Trophoblast cell (in vitro differentiated cells and primary cell): ENCODE measurements at regions not wholly inside any gene's neighbourhood (a gene's known extent, or its start where the extent isn't known, plus 50 kb on each side); places are given as distances from the start of the nearest gene placed in this dataset.
A peak's percentile ranks its signal among the peaks of the same experiment; 100 is the strongest.

Source experiments
- DNase-seq, 2 donors: peaks; one replicate each; pipeline ENCODE4 v3.0.0-alpha.2; 2016
- H2AFZ ChIP-seq: 2 replicates; pipeline ENCODE4 v1.6.1; 2013; ENCODE audit warnings: low read length, moderate library complexity, mild to moderate bottlenecking; ENCODE audit not compliant: insufficient read depth, poor library complexity
- H2AK5ac ChIP-seq: 2 replicates; pipeline ENCODE4 v1.6.1; 2013; ENCODE audit warnings: mild to moderate bottlenecking, low read length
- H2BK120ac ChIP-seq: 2 replicates; pipeline ENCODE4 v1.6.1; 2013; ENCODE audit warnings: low read length, mild to moderate bottlenecking, moderate library complexity; ENCODE audit not compliant: insufficient read depth, poor library complexity
- H2BK12ac ChIP-seq: 2 replicates; pipeline ENCODE4 v1.6.1; 2013; ENCODE audit warnings: mild to moderate bottlenecking, low read length, moderate library complexity
- H2BK5ac ChIP-seq: 2 replicates; pipeline ENCODE4 v1.6.1; 2013; ENCODE audit warnings: low read length, low read depth, moderate library complexity, mild to moderate bottlenecking; ENCODE audit not compliant: poor library complexity
- H3K14ac ChIP-seq: 2 replicates; pipeline ENCODE4 v1.6.1; 2013; ENCODE audit warnings: mild to moderate bottlenecking, low read length
- H3K18ac ChIP-seq: 2 replicates; pipeline ENCODE4 v1.6.1; 2013; ENCODE audit warnings: mild to moderate bottlenecking, low read length
- H3K23ac ChIP-seq: 2 replicates; pipeline ENCODE4 v1.6.1; 2013; ENCODE audit warnings: low read length
- H3K27ac ChIP-seq: 2 replicates; pipeline ENCODE4 v1.5.1; 2013; ENCODE audit warnings: low read depth, mild to moderate bottlenecking, inconsistent platforms, low read length, moderate library complexity
- H3K27me3 ChIP-seq: 2 replicates; pipeline ENCODE4 v1.6.1; 2013; ENCODE audit warnings: inconsistent platforms, mild to moderate bottlenecking, low read length, moderate library complexity; ENCODE audit not compliant: insufficient read depth
- H3K36me3 ChIP-seq, 2 experiments: 1 replicate in 1 of 2; 2 replicates in 1 of 2; pipeline ENCODE4 v1.6.1; 2013; ENCODE audit warnings: low read length in 2 of 2, mild to moderate bottlenecking in 2 of 2, moderate library complexity in 1 of 2; ENCODE audit not compliant: insufficient read depth in 2 of 2, control insufficient read depth in 1 of 2
- H3K4ac ChIP-seq: 2 replicates; pipeline ENCODE4 v1.6.1; 2013; ENCODE audit warnings: low read depth, mild to moderate bottlenecking, low read length, moderate library complexity
- H3K4me1 ChIP-seq, 2 experiments: 1 replicate in 1 of 2; 2 replicates in 1 of 2; pipeline ENCODE4 v1.6.1; 2013; ENCODE audit warnings: low read length in 2 of 2, mild to moderate bottlenecking in 2 of 2, moderate library complexity in 1 of 2; ENCODE audit not compliant: insufficient read depth in 2 of 2, control insufficient read depth in 1 of 2
- H3K4me2 ChIP-seq: 2 replicates; pipeline ENCODE4 v1.6.1; 2013; ENCODE audit warnings: inconsistent platforms, mild to moderate bottlenecking, low read length, moderate library complexity
- H3K4me3 ChIP-seq: 2 replicates; pipeline ENCODE4 v1.5.1; 2013; ENCODE audit warnings: mild to moderate bottlenecking, low read depth, low read length, inconsistent platforms
- H3K79me1 ChIP-seq: one replicate; pipeline ENCODE4 v1.6.1; 2013; ENCODE audit warnings: low read length
- H3K79me2 ChIP-seq: 2 replicates; pipeline ENCODE4 v1.6.1; 2013; ENCODE audit warnings: low read length, mild to moderate bottlenecking; ENCODE audit not compliant: control insufficient read depth, insufficient read depth, poor library complexity
- H3K9ac ChIP-seq: 2 replicates; pipeline ENCODE4 v1.6.1; 2013; ENCODE audit warnings: mild to moderate bottlenecking, low read length
- H3K9me3 ChIP-seq: 2 replicates; pipeline ENCODE4 v1.6.1; 2013; ENCODE audit warnings: low read depth, mild to moderate bottlenecking, control low read depth, inconsistent platforms, low read length; ENCODE audit not compliant: insufficient read depth
- H4K12ac ChIP-seq: 2 replicates; pipeline ENCODE4 v1.6.1; 2013; ENCODE audit warnings: low read depth, mild to moderate bottlenecking, low read length, moderate library complexity
- H4K8ac ChIP-seq: 2 replicates; pipeline ENCODE4 v1.6.1; 2013; ENCODE audit warnings: low read depth, mild to moderate bottlenecking, low read length, moderate library complexity
- H4K91ac ChIP-seq: one replicate; pipeline ENCODE4 v1.6.1; 2013; ENCODE audit warnings: low read depth, mild to moderate bottlenecking, low read length, moderate library complexity
- WGBS: extraction: QIAGEN DNeasy Blood & Tissue Kit; methylation state at CpG from one replicate; pipeline ENCODE4 v1.1.7; 2013; ENCODE audit warnings: missing lambda C conversion rate; ENCODE audit not compliant: insufficient read length, insufficient coverage; ENCODE audit errors: extremely low coverage; 5-methylcytosine and 5-hydroxymethylcytosine counted together

DNA sequence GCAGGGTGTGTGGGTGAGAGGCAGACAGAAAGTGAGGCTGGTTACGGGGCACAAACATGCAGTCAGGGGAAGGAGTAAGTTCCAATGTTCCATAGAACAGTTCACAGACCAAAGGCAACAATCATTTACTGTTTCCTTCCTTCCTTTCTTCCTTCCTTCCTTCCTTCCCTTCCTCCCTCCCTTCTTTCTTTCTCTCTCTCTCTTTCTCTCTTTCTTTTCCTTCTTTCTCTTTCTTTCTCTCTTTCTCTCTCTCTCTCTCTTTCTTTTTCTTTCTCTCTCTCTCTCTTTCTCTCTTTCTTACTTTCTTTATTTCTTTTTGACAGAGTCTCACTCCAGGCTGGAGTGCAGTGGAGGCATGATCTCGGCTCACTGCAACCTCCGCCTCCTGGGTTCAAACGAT is 125.8 kb upstream of the LPCAT1 start:
- H3K4me2 ChIP-seq, result no peak overlapping the region
- no peak overlapping the region for H2BK120ac ChIP-seq
- H3K4me3 ChIP-seq, result no peak overlapping the region
- no peak overlapping the region for H3K14ac ChIP-seq
- no peak overlapping the region for H2AK5ac ChIP-seq
- H2AFZ ChIP-seq, result no peak overlapping the region
- H3K9ac ChIP-seq, result no peak overlapping the region
- no peak overlapping the region for H3K4ac ChIP-seq
- no peak overlapping the region for H4K91ac ChIP-seq
- no peak overlapping the region for H4K12ac ChIP-seq
- no peak overlapping the region for H2BK12ac ChIP-seq
- peaks cover 0 to 4% of the 10 kb centered on the region in 2 experiments for H3K4me1 ChIP-seq
- peaks cover 9% of the 10 kb centered on the region for H3K27me3 ChIP-seq
- H2BK5ac ChIP-seq, result no peak overlapping the region
- H3K36me3 ChIP-seq, result no peaks in the 10 kb centered on the region
- H4K8ac ChIP-seq, result no peak overlapping the region
- H3K23ac ChIP-seq, result no peak overlapping the region
- peaks cover 4% of the 10 kb centered on the region for H3K9me3 ChIP-seq
- no peak for DNase-seq
- H3K27ac ChIP-seq, result no peak overlapping the region
- H3K79me2 ChIP-seq, result no peaks in the 10 kb centered on the region
- H3K18ac ChIP-seq, result no peak overlapping the region
- WGBS, result no CpG with 5 or more reads among the region's 4 CpGs
- H3K79me1 ChIP-seq, result no peaks in the 10 kb centered on the region

DNA sequence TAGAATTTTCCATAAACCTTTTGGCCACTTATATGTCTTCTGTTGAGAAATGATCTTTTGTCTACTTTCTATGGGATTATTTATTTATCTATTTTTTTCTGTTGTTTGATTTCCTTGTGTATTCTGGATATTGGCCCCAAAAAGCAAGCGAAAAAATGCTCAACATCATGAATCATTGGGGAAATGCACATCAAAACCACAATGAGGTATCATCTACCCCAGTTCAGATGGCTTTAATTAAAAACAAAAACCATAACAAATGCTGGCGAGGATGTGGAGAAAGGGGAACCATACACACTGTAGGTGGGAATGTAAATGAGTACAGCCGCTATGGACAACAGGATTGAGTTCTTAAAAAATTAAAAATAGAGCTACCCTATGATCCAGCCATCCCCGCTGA is 125.0 kb upstream of the LPCAT1 start:
- no CpG with 5 or more reads among the region's 4 CpGs for WGBS

DNA sequence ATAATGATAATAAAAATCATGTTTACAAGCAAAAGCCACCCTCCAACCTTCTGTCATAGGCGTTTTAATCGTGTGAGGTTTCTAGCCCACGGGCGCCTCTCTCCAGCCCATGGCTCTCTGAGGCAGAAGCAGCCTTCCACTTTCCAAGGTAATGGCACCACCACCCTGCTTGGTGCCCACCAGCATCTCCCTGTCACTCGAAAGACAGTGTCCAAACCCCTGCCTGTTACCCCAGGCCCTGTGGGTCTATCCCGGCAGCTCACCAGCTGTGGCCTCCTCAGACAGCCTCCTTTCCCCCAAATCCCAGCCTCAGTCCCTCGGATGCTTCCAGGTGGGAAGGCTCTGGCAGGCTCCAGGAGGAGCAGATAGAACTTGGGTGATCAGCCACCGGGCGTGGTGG is 123.8 kb upstream of the LPCAT1 start:
- no peak overlapping the region for H3K18ac ChIP-seq
- no peak overlapping the region for H3K9ac ChIP-seq
- no peak overlapping the region for H2AFZ ChIP-seq
- H4K91ac ChIP-seq, result no peak overlapping the region
- H4K8ac ChIP-seq, result no peak overlapping the region
- peaks cover 0 to 4% of the 10 kb centered on the region in 2 experiments for H3K4me1 ChIP-seq
- H3K9me3 ChIP-seq, result peaks cover 4% of the 10 kb centered on the region
- H3K4ac ChIP-seq, result no peak overlapping the region
- H3K79me2 ChIP-seq, result no peaks in the 10 kb centered on the region
- peak overlapping the region; percentile 4 for H3K4me3 ChIP-seq
- no peak overlapping the region for H3K23ac ChIP-seq
- no peak overlapping the region for H2AK5ac ChIP-seq
- no peak for DNase-seq
- H3K79me1 ChIP-seq, result no peaks in the 10 kb centered on the region
- no peak overlapping the region for H3K14ac ChIP-seq
- no peaks in the 10 kb centered on the region for H3K36me3 ChIP-seq
- H3K27ac ChIP-seq, result no peak overlapping the region
- no peak overlapping the region for H2BK12ac ChIP-seq
- WGBS, result no CpG with 5 or more reads among the region's 9 CpGs
- peaks cover 12% of the 10 kb centered on the region for H3K27me3 ChIP-seq
- H2BK120ac ChIP-seq, result no peak overlapping the region
- H4K12ac ChIP-seq, result no peak overlapping the region
- H3K4me2 ChIP-seq, result no peak overlapping the region
- H2BK5ac ChIP-seq, result no peak overlapping the region

More for the DNA sequence above, 125.0 kb upstream of the LPCAT1 start:
- Histone ChIP-seq H4K91ac (no peak overlapping the region), H3K79me2 (no peaks in the 10 kb centered on the region), H4K8ac (no peak overlapping the region), H2BK5ac (no peak overlapping the region), H3K27ac (no peak overlapping the region), H3K79me1 (no peaks in the 10 kb centered on the region), H3K27me3 (peaks cover 11% of the 10 kb centered on the region), H3K36me3 (no peaks in the 10 kb centered on the region), H3K9ac (no peak overlapping the region), H3K4me3 (no peak overlapping the region), H3K9me3 (peaks cover 4% of the 10 kb centered on the region), H4K12ac (no peak overlapping the region), H3K23ac (no peak overlapping the region), H3K4me1 (peaks cover 0 to 4% of the 10 kb centered on the region in 2 experiments), H2AK5ac (no peak overlapping the region), H3K18ac (no peak overlapping the region), H2BK120ac (no peak overlapping the region), H3K4ac (no peak overlapping the region), H2AFZ (no peak overlapping the region), H2BK12ac (no peak overlapping the region), H3K4me2 (no peak overlapping the region), H3K14ac (no peak overlapping the region)
- no peak for DNase-seq

DNA sequence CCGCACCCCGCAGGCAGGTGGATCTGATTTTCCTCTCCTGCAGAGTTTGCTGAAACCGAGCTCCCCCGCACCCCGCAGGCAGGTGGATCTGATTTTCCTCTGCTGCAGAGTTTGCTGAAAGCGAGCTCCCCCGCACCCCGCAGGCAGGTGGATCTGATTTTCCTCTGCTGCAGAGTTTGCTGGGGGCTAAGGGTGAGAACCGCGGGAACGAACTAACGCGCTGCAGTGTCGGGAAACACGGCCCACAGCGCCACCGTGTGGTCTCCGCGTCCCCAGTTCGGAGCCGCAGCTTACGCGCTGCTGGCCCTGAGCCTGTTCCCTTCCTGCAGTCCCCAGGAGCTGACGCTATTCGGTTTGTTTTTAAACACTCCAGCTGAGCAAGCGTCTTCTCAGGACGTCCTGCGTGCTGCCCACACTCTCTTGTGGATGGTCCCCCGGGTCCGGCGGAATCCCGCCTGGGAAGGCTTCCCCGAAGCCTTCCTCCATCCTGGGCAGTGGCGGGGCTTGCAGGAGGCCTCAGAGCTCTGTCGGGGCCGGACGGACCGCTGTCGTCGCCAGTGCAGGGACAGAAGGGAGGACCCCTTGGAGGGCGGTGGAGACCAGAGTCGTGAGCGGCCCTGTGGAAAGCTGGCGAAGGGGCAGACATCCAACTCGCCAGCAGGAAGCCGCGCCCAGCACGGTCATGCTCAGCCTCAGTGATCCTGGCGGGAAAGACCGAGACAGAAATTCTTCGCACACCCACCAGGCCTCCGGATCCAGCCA is 121.2 kb upstream of the LPCAT1 start:
- Histone ChIP-seq H2BK120ac (no peak overlapping the region), H3K9ac (no peak overlapping the region), H3K79me1 (no peaks in the 10 kb centered on the region), H2AFZ (peak overlapping the region; percentile 37), H3K27me3 (peaks cover 12% of the 10 kb centered on the region), H4K12ac (peak overlapping the region; percentile 16), H3K4me2 (peak overlapping the region; percentile 71), H3K36me3 (no peaks in the 10 kb centered on the region), H3K14ac (no peak overlapping the region), H3K18ac (no peak overlapping the region), H3K27ac (no peak overlapping the region), H4K91ac (no peak overlapping the region), H3K4ac (no peak overlapping the region), H3K4me1 (peaks cover 0 to 4% of the 10 kb centered on the region in 2 experiments), H4K8ac (no peak overlapping the region), H3K4me3 (no peak overlapping the region), H2BK5ac (no peak overlapping the region), H3K79me2 (no peaks in the 10 kb centered on the region), H2BK12ac (no peak overlapping the region), H3K9me3 (peaks cover 4% of the 10 kb centered on the region), H3K23ac (no peak overlapping the region), H2AK5ac (no peak overlapping the region)
- WGBS, result no CpG with 5 or more reads among the region's 52 CpGs
- peak; percentile 70 to 91 for DNase-seq
